ACC112 (cell line): ENCODE measurements at regions not wholly inside any gene's neighbourhood (a gene's known extent, or its start where the extent isn't known, plus 50 kb on each side); places are given as distances from the start of the nearest gene placed in this dataset.

Source experiments
- H2AFZ ChIP-seq: fragments of 200-600 bp; sonication (generic); one replicate; pipeline ENCODE4 v1.6.0; 2017; ENCODE audit warnings: antibody characterized with exemption, low read length; ENCODE audit not compliant: unreplicated experiment
- H3K27ac ChIP-seq: fragments of 200-600 bp; sonication (generic); 2 replicates; pipeline ENCODE4 v1.5.1; 2014; ENCODE audit warnings: low read depth, mild to moderate bottlenecking, antibody characterized with exemption, low read length, moderate library complexity
- H3K27me3 ChIP-seq: fragments of 200-600 bp; sonication (generic); 2 replicates; pipeline ENCODE4 v1.6.1; 2014; ENCODE audit warnings: mild to moderate bottlenecking, antibody characterized with exemption, low read length, moderate library complexity, mixed read lengths; ENCODE audit not compliant: insufficient read depth
- H3K36me3 ChIP-seq: fragments of 200-600 bp; sonication (generic); 2 replicates; pipeline ENCODE4 v1.6.1; 2016; ENCODE audit warnings: mild to moderate bottlenecking, antibody characterized with exemption, low read length, moderate library complexity, mixed read lengths; ENCODE audit not compliant: insufficient read depth
- H3K4me1 ChIP-seq: fragments of 200-600 bp; sonication (generic); one replicate; pipeline ENCODE4 v1.6.1; 2016; ENCODE audit warnings: low read length, mixed read lengths; ENCODE audit not compliant: insufficient read depth, unreplicated experiment, control insufficient read depth
- H3K4me3 ChIP-seq: fragments of 200-600 bp; sonication (generic); 2 replicates; pipeline ENCODE4 v1.5.1; 2014; ENCODE audit warnings: mild to moderate bottlenecking, low read depth, low read length
- H3K79me2 ChIP-seq: fragments of 200-600 bp; sonication (generic); one replicate; pipeline ENCODE4 v1.6.0; 2016; ENCODE audit warnings: low read length; ENCODE audit not compliant: control insufficient read depth, unreplicated experiment, insufficient read depth

DNA sequence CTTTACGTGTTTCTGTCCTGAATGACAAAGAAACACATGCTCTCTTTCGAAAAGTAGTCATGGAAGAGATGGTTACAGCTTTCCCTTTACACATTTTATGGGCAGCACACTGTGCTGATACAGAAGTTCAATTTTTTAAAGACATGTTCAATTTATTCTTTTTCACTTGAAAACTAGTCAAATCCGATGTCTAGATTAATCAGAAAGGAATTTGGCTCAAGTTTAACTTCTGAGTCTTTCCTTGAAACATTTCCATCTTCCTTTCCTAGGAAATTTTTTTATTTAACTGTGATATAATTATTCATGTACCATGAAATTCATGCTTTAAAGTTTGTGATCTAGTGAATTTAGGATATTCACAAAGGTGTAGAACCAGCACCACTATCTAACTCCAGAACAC lies 360.1 kb downstream of the TNS3 start:
- Histone ChIP-seq H3K4me1 (peaks cover 3% of the 10 kb centered on the region), H3K36me3 (no peaks in the 10 kb centered on the region), H2AFZ (no peak overlapping the region), H3K27me3 (0 out of 2 replicates have a peak, but pooled peaks cover 7% of the 10 kb centered on the region), H3K27ac (no peak overlapping the region), H3K4me3 (no peak overlapping the region), H3K79me2 (no peaks in the 10 kb centered on the region)

DNA sequence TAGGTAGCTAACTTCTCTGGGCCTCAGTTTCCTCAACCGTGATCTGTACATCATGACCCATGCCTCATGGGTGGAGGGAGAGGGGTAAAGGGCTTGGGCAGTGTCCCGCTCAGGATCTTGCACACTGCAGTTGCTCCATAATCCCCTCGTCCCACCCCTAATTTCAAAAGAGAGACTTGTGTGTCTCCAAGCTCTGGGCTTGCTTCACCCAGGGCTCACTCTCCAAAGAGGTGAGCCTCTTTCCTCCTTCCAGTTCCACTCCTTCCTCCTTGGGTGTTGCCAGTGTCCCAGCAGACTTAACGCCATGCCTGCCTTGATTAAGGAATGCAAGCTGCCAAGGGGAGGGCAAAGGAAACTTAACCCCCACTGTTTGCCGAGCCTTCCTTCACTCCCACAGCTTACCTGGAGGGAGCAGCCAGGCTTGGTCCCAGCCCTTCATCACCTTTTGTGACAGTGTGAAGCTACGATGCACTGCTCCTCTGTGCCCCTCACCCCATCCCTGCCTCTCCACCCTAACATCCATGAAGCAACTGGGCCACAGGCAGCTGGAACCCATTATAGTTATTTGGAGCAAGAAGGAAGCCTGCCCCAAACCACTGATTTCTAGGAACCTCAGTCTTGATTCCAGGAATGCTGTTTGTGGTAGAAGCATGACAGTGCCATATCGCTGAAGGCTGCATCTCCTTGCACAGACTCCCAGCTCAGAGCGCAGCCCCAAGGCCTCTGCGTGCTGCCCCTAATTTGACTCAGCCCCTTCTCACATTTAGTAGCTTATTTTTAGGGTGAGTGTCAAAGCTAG lies 363.3 kb downstream of the TNS3 start:
- Histone ChIP-seq H3K4me1 (peaks cover 3% of the 10 kb centered on the region), H3K27me3 (peaks cover 18% of the 10 kb centered on the region), H3K36me3 (no peaks in the 10 kb centered on the region), H3K79me2 (no peaks in the 10 kb centered on the region), H3K4me3 (no peak overlapping the region), H2AFZ (no peak overlapping the region), H3K27ac (no peak overlapping the region)

- peaks cover 3% of the 10 kb centered on the region for H3K4me1 ChIP-seq
- H2AFZ ChIP-seq = no peak overlapping the region
- no peaks in the 10 kb centered on the region for H3K36me3 ChIP-seq
- no peak overlapping the region for H3K27ac ChIP-seq
- H3K79me2 ChIP-seq = no peaks in the 10 kb centered on the region
- H3K4me3 ChIP-seq = no peak overlapping the region
- H3K27me3 ChIP-seq = peaks cover 26% of the 10 kb centered on the region
These were observed 364.1 kb downstream of the TNS3 start for GRCh38 chr7:47217570-47218360.

DNA sequence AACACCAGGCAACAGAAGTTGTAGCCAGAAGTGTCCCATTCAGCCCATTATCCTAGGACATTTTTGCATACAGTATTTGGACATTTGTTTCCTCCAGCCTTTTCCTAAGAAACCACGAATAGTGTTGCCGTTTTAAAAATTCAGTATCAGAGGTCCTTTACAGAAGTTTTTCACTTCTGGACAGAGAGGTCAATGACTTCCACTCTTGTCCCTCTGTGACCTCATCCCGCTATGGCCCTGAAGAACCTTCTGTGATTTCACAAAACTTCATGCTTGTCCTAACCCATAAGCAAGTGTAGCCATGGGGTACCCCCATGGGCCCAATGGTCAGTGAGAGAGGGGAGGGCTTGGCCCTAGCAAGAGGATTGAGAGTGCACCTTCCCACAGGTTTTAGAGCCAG lies 364.8 kb downstream of the TNS3 start:
- Histone ChIP-seq H2AFZ (no peak overlapping the region), H3K27me3 (peaks cover 33% of the 10 kb centered on the region), H3K79me2 (no peaks in the 10 kb centered on the region), H3K36me3 (no peaks in the 10 kb centered on the region), H3K4me3 (no peak overlapping the region), H3K27ac (no peak overlapping the region), H3K4me1 (peaks cover 3% of the 10 kb centered on the region)

- H3K79me2 ChIP-seq = no peaks in the 10 kb centered on the region
- no peaks in the 10 kb centered on the region for H3K36me3 ChIP-seq
- peaks cover 40% of the 10 kb centered on the region for H3K27me3 ChIP-seq
- no peak overlapping the region for H3K4me3 ChIP-seq
- no peak overlapping the region for H3K27ac ChIP-seq
- no peaks in the 10 kb centered on the region for H3K4me1 ChIP-seq
- H2AFZ ChIP-seq = no peak overlapping the region
These were observed 365.5 kb downstream of the TNS3 start for GRCh38 chr7:47216439-47216838.

- H3K4me1 ChIP-seq = no peaks in the 10 kb centered on the region
- no peaks in the 10 kb centered on the region for H3K36me3 ChIP-seq
- H3K27me3 ChIP-seq = peaks cover 47% of the 10 kb centered on the region
- no peak overlapping the region for H3K4me3 ChIP-seq
- no peak overlapping the region for H2AFZ ChIP-seq
- H3K27ac ChIP-seq = no peak overlapping the region
- no peaks in the 10 kb centered on the region for H3K79me2 ChIP-seq
These were observed 366.3 kb downstream of the TNS3 start for GRCh38 chr7:47215640-47216039.

DNA sequence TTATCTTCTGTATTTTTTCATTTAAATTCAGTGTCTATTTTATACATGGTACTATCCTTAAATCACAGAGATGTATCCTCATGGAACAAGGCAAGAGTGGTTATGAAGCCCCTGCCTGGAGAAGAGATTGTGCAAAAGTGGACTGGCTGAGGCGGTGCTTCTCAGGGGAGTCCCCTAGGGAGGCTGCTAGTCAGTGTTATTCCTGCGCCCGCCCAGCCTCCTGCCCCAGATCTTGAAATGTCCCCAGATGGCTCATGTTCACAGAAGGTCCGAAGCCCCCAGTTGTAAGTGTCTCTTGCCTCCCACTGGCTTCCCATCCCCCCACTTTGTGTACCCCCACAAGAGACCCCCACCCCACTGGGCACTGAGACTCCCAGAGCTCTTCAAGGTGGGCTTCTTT lies 366.9 kb downstream of the TNS3 start:
- no peaks in the 10 kb centered on the region for H3K36me3 ChIP-seq
- H3K4me1 ChIP-seq = no peaks in the 10 kb centered on the region
- peaks cover 53% of the 10 kb centered on the region for H3K27me3 ChIP-seq
- H3K27ac ChIP-seq = no peak overlapping the region
- H3K4me3 ChIP-seq = no peak overlapping the region
- H3K79me2 ChIP-seq = no peaks in the 10 kb centered on the region
- H2AFZ ChIP-seq = no peak overlapping the region

GRCh38 chr7:47213276-47213675 lies 368.6 kb downstream of the TNS3 start:
- H3K27me3 ChIP-seq = peaks cover 70% of the 10 kb centered on the region
- H3K79me2 ChIP-seq = no peaks in the 10 kb centered on the region
- H3K27ac ChIP-seq = no peak overlapping the region
- no peaks in the 10 kb centered on the region for H3K4me1 ChIP-seq
- no peak overlapping the region for H2AFZ ChIP-seq
- H3K36me3 ChIP-seq = no peaks in the 10 kb centered on the region
- H3K4me3 ChIP-seq = no peak overlapping the region

GRCh38 chr7:47211519-47211973 lies 370.4 kb downstream of the TNS3 start:
- Histone ChIP-seq H3K36me3 (no peaks in the 10 kb centered on the region), H2AFZ (no peak overlapping the region)

GRCh38 chr7:47210281-47210854 lies 371.5 kb downstream of the TNS3 start:
- Histone ChIP-seq H3K79me2 (no peaks in the 10 kb centered on the region), H3K27me3 (peaks cover 70% of the 10 kb centered on the region), H3K4me1 (no peaks in the 10 kb centered on the region), H3K27ac (no peak overlapping the region), H3K4me3 (no peak overlapping the region), H2AFZ (no peak overlapping the region), H3K36me3 (no peaks in the 10 kb centered on the region)

More at GRCh38 chr7:47211519-47211973, 370.4 kb downstream of the TNS3 start:
- H3K79me2 ChIP-seq = no peaks in the 10 kb centered on the region
- H3K27me3 ChIP-seq = peaks cover 60% of the 10 kb centered on the region
- no peak overlapping the region for H3K27ac ChIP-seq
- no peaks in the 10 kb centered on the region for H3K4me1 ChIP-seq
- H3K4me3 ChIP-seq = no peak overlapping the region
